ENCODE measurements at regions not wholly inside any gene's neighbourhood (a gene's known extent, or its start where the extent isn't known, plus 50 kb on each side); places are given as distances from the start of the nearest gene placed in this dataset.
"Not testable (repeated sequence)": the region's sequence is repeated elsewhere in the genome, so short reads cannot be mapped to it uniquely, and the experiment has no call there.

DNA sequence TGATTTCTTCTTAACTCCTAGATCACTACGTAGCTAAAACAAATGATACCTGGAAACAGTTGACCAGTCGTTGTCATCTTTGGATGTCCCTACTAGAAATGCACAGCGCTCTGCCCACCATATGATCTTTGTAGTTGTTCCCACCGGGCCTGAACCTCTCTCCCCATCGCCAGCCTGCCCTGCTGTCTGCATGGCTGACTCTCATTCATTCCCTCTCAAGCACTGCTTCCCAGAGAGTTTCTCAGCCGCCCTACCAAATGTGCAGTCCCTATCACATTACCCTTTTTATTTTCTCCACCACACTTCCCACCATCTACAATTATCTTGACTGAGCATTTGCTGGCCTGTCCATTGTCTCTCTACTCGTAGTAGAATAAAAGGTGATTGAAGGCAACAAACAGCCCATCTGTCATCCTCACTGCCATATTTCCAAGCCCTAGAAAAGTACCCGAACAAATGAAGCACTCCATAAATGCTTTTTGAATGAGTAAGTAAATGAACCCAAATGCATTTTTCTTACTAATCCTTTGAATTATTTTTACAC lies 748.4 kb upstream of the TPTE start:
- TF ChIP-seq, protein P1, sequence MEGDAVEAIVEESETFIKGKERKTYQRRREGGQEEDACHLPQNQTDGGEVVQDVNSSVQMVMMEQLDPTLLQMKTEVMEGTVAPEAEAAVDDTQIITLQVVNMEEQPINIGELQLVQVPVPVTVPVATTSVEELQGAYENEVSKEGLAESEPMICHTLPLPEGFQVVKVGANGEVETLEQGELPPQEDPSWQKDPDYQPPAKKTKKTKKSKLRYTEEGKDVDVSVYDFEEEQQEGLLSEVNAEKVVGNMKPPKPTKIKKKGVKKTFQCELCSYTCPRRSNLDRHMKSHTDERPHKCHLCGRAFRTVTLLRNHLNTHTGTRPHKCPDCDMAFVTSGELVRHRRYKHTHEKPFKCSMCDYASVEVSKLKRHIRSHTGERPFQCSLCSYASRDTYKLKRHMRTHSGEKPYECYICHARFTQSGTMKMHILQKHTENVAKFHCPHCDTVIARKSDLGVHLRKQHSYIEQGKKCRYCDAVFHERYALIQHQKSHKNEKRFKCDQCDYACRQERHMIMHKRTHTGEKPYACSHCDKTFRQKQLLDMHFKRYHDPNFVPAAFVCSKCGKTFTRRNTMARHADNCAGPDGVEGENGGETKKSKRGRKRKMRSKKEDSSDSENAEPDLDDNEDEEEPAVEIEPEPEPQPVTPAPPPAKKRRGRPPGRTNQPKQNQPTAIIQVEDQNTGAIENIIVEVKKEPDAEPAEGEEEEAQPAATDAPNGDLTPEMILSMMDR (IDR thresholded peaks at IDR 0.05), result not testable (repeated sequence)
- TF ChIP-seq RFX5 (IDR thresholded peaks at IDR 0.05); KDM5A (IDR thresholded peaks at IDR 0.05); POLR2A (IDR thresholded peaks at IDR 0.05; ENCODE audit: low read length); RAD21 (conservative IDR thresholded peaks at IDR 0.05 in 1 of 2, IDR thresholded peaks at IDR 0.05 in 1 of 2); SMC3 (IDR thresholded peaks at IDR 0.05); EP300 (IDR thresholded peaks at IDR 0.05); MYC (IDR thresholded peaks at IDR 0.05; ENCODE audit: borderline replicate concordance, low read length); JUNB (IDR thresholded peaks at IDR 0.05); BHLHE40 (IDR thresholded peaks at IDR 0.05; ENCODE audit: low read depth, low read length): not testable (repeated sequence)
- TF ChIP-seq, protein P2, sequence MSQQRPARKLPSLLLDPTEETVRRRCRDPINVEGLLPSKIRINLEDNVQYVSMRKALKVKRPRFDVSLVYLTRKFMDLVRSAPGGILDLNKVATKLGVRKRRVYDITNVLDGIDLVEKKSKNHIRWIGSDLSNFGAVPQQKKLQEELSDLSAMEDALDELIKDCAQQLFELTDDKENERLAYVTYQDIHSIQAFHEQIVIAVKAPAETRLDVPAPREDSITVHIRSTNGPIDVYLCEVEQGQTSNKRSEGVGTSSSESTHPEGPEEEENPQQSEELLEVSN (IDR thresholded peaks at IDR 0.05; ENCODE audit: borderline replicate concordance, low read depth), result not testable (repeated sequence)
- TF ChIP-seq, protein P3, sequence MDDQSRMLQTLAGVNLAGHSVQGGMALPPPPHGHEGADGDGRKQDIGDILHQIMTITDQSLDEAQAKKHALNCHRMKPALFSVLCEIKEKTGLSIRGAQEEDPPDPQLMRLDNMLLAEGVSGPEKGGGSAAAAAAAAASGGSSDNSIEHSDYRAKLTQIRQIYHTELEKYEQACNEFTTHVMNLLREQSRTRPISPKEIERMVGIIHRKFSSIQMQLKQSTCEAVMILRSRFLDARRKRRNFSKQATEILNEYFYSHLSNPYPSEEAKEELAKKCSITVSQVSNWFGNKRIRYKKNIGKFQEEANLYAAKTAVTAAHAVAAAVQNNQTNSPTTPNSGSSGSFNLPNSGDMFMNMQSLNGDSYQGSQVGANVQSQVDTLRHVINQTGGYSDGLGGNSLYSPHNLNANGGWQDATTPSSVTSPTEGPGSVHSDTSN (IDR thresholded peaks at IDR 0.05), result not testable (repeated sequence)
- TF ChIP-seq, protein P4, sequence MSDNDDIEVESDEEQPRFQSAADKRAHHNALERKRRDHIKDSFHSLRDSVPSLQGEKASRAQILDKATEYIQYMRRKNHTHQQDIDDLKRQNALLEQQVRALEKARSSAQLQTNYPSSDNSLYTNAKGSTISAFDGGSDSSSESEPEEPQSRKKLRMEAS (IDR thresholded peaks at IDR 0.05), result not testable (repeated sequence)
- TF ChIP-seq, protein P5, sequence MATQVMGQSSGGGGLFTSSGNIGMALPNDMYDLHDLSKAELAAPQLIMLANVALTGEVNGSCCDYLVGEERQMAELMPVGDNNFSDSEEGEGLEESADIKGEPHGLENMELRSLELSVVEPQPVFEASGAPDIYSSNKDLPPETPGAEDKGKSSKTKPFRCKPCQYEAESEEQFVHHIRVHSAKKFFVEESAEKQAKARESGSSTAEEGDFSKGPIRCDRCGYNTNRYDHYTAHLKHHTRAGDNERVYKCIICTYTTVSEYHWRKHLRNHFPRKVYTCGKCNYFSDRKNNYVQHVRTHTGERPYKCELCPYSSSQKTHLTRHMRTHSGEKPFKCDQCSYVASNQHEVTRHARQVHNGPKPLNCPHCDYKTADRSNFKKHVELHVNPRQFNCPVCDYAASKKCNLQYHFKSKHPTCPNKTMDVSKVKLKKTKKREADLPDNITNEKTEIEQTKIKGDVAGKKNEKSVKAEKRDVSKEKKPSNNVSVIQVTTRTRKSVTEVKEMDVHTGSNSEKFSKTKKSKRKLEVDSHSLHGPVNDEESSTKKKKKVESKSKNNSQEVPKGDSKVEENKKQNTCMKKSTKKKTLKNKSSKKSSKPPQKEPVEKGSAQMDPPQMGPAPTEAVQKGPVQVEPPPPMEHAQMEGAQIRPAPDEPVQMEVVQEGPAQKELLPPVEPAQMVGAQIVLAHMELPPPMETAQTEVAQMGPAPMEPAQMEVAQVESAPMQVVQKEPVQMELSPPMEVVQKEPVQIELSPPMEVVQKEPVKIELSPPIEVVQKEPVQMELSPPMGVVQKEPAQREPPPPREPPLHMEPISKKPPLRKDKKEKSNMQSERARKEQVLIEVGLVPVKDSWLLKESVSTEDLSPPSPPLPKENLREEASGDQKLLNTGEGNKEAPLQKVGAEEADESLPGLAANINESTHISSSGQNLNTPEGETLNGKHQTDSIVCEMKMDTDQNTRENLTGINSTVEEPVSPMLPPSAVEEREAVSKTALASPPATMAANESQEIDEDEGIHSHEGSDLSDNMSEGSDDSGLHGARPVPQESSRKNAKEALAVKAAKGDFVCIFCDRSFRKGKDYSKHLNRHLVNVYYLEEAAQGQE (IDR thresholded peaks at IDR 0.05), result not testable (repeated sequence)
